Muscle layer of duodenum (tissue), 2 donors: ENCODE measurements at regions not wholly inside any gene's neighbourhood (a gene's known extent, or its start where the extent isn't known, plus 50 kb on each side); places are given as distances from the start of the nearest gene placed in this dataset.
"Not testable (repeated sequence)": the region's sequence is repeated elsewhere in the genome, so short reads cannot be mapped to it uniquely, and the experiment has no call there.

Source experiments
- H3K27ac ChIP-seq: one replicate; pipeline ENCODE4 v1.7.0; 2013; ENCODE audit warnings: mild to moderate bottlenecking, low read length
- H3K27me3 ChIP-seq: one replicate; pipeline ENCODE4 v1.7.0; 2013; ENCODE audit warnings: low read depth, mild to moderate bottlenecking, control low read depth, low read length
- H3K36me3 ChIP-seq, 2 donors: one replicate each; pipeline ENCODE4 v1.7.0; 2013; ENCODE audit warnings: low read length in 2 of 2, control low read depth in 1 of 2, mild to moderate bottlenecking in 1 of 2; ENCODE audit not compliant: insufficient read depth in 2 of 2, control insufficient read depth in 1 of 2
- H3K4me1 ChIP-seq, 2 donors: one replicate each; pipeline ENCODE4 v1.7.0; 2013; ENCODE audit warnings: low read length in 2 of 2, mild to moderate bottlenecking in 2 of 2, control low read depth in 1 of 2, moderate library complexity in 1 of 2; ENCODE audit not compliant: insufficient read depth in 2 of 2, control insufficient read depth in 1 of 2
- H3K4me3 ChIP-seq, 2 donors: one replicate each; pipeline ENCODE4 v1.7.0; 2013; ENCODE audit warnings: low read length in 2 of 2, low read depth in 1 of 2, mild to moderate bottlenecking in 1 of 2
- H3K9me3 ChIP-seq, 2 donors: one replicate each; pipeline ENCODE4 v1.7.0; 2013; ENCODE audit warnings: low read length in 2 of 2, control low read depth in 1 of 2, mild to moderate bottlenecking in 1 of 2; ENCODE audit not compliant: control insufficient read depth in 1 of 2
- donor health status: healthy.

GRCh38 chr12:23221926-23222325, 597.0 kb downstream of the ETNK1 start:
- Histone ChIP-seq H3K4me1 (no peaks in the 10 kb centered on the region), H3K27ac (no peak overlapping the region), H3K9me3 (no peaks in the 10 kb centered on the region), H3K36me3 (no peaks in the 10 kb centered on the region), H3K4me3 (no peak overlapping the region), H3K27me3 (no peaks in the 10 kb centered on the region)

GRCh38 chr12:23222801-23223200, 597.8 kb downstream of the ETNK1 start:
- H3K27ac ChIP-seq = no peak overlapping the region
- no peaks in the 10 kb centered on the region for H3K9me3 ChIP-seq
- H3K27me3 ChIP-seq = no peaks in the 10 kb centered on the region
- no peak overlapping the region for H3K4me3 ChIP-seq
- H3K36me3 ChIP-seq = no peaks in the 10 kb centered on the region
- H3K4me1 ChIP-seq = no peaks in the 10 kb centered on the region

DNA sequence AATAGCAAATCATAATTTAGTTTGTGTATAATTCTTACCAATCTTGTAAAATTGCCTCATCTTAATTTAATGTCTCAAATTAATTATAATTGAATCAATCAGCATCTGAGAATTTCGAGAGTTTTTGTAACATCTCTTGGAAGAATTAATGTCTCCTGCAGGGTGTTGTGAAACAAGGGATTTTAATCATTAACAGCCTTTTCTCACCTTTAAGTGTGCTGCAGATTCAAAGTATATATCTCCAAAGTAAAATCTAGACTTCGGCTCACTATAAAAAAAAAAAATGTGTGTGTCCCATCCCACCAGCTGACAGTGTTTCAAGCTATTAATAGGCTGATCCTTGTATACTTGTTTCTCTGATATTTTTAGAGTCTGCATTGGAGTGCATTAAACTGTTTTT, 603.1 kb downstream of the ETNK1 start:
- Histone ChIP-seq H3K36me3 (no peaks in the 10 kb centered on the region), H3K4me3 (no peak overlapping the region), H3K27me3 (no peaks in the 10 kb centered on the region), H3K27ac (no peak overlapping the region), H3K4me1 (no peaks in the 10 kb centered on the region), H3K9me3 (no peaks in the 10 kb centered on the region)

DNA sequence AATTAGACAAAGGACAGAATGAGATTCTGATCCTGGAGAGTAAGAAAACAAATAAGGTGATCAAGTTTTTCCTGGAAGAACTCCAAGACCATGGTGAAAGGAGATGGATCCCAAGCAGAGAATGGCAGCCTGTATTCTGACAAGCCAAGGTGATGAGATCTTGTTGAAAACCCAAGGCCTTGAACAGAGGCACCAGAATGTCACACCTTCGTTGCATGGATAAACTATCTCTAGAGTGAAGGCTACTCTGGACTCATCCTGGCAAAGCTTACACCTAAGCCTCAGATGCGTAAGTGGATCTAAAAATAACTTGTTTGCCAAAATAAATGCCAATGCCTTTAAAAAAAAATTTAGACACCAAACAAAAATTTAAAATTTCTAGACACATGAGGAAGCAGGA, 605.9 kb downstream of the ETNK1 start:
- Histone ChIP-seq H3K4me3 (no peak overlapping the region), H3K9me3 (no peaks in the 10 kb centered on the region), H3K4me1 (no peaks in the 10 kb centered on the region), H3K27me3 (no peaks in the 10 kb centered on the region), H3K36me3 (no peaks in the 10 kb centered on the region), H3K27ac (no peak overlapping the region)

DNA sequence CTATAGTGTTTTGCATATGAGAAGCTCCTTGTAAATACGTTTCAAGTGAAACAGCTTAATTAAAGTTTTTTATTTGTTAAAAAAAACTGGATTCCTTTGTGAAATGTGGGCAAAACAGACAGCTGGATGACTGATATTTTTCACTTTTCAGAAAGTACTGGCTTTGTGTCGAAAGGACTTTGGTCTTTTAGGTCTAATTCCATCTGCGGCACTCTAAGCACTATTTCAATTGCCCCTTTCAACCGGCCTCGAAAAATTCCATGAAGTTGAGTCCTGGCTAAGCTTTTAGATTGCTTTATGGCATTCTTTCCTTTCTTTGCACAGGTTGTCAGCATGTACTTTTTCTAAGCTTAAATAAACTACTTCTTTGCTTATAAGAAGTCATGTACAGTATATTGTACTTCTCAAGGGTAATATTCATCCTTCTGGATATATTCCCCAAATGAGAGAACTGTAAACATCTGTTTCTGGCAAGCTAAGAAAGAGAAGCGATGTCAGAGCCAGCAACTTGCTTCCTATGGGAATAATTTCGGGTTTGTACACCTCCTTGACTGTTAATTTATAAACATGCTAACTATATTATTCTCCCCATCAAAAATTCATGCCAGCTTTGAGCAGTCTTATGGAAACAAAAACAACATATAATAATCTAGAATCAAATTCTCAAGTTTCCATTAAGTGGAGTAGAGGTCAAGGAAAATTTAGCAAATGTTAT, 611.3 kb downstream of the ETNK1 start:
- Histone ChIP-seq H3K9me3 (no peaks in the 10 kb centered on the region), H3K4me3 (no peak overlapping the region), H3K27ac (no peak overlapping the region), H3K27me3 (no peaks in the 10 kb centered on the region), H3K36me3 (no peaks in the 10 kb centered on the region), H3K4me1 (no peaks in the 10 kb centered on the region)

DNA sequence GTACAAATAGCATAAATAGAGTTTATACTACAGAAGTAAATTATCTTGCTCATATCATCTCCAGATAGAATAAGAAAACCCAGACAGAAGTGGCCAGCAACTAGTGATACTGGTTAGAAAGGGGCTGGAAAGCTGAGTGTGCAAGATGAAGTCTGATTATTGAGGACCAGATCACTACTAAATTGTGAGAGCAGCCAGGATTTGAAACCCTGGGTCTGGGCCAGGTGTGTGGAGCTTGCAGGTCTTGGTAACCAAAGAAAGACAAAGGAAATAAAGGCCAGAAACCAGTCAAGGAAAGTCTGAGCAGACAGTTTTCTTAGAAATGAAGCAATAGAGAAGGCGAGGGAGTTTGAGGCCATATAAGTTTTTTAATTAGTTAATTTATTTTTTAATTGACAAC, 611.8 kb downstream of the ETNK1 start:
- Histone ChIP-seq H3K27ac (no peak overlapping the region), H3K9me3 (no peaks in the 10 kb centered on the region), H3K4me1 (no peaks in the 10 kb centered on the region), H3K4me3 (no peak overlapping the region), H3K27me3 (no peaks in the 10 kb centered on the region), H3K36me3 (no peaks in the 10 kb centered on the region)

DNA sequence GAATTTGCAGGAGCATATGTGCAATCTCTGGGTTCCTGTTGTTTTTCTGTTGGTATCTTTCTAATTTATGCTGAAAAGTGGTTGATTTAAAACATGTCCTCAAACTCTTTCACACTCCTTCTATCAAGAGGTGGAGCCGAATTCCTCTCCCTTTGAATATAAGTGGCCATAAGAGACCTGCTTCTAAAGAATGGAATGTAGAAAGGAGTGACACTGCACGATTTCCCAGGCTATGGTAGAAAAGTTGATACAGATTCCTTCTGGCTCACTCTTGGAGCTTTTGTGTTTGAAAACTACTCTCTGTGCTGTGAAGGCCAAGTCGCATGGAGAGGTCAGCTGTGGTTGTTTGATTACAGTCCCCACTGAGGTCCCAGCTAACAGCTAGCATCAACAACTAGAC, 613.2 kb downstream of the ETNK1 start:
- Histone ChIP-seq H3K36me3 (no peaks in the 10 kb centered on the region), H3K4me1 (no peaks in the 10 kb centered on the region), H3K27ac (no peak overlapping the region), H3K9me3 (no peaks in the 10 kb centered on the region), H3K4me3 (no peak overlapping the region), H3K27me3 (no peaks in the 10 kb centered on the region)

DNA sequence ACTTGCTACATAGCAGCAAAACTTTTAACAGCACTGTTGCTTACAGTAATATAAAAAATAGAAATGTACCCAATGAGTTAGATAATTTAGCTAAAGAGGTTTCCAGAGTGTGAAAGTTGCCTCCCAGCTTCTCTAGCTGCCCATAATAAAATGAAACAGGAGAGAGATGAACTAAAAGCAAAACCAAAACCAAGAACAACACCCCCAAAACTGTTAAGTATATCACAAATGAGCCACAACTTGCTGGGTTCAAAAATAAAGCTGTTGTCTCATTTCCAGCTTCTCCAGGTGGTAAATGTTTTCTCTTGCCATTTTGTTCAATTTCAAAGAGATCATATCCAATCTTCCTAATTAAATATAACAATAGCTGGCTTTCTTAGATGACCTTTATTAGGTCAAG, 614.0 kb downstream of the ETNK1 start:
- H3K27me3 ChIP-seq = no peaks in the 10 kb centered on the region
- no peaks in the 10 kb centered on the region for H3K9me3 ChIP-seq
- no peaks in the 10 kb centered on the region for H3K4me1 ChIP-seq
- no peaks in the 10 kb centered on the region for H3K36me3 ChIP-seq
- no peak overlapping the region for H3K27ac ChIP-seq
- no peak overlapping the region for H3K4me3 ChIP-seq

- no peak overlapping the region for H3K27ac ChIP-seq
Observed at GRCh38 chr12:23245186-23245585, 620.2 kb downstream of the ETNK1 start.

DNA sequence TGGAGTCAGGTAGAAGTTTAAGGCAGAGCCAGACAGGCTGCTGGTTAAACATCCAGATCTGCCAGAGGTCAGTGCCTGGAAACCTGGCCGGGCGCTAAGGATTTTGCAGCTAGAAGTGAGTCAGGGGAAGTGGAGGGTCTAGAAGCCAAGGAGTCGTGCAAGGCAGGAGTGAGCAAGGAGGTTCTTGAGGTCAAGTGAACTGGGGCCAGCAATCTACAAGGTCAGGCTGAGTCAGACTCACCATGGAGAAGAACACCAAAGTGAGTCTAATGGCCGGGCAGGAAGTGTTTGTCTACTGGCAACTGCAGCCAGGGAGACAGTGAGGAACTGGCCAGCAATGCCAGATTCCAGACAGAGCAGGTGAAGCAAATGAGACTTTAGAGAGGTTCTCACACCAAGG, 628.2 kb downstream of the ETNK1 start:
- H3K9me3 ChIP-seq = no peaks in the 10 kb centered on the region
- H3K27me3 ChIP-seq = no peaks in the 10 kb centered on the region
- no peaks in the 10 kb centered on the region for H3K36me3 ChIP-seq
- no peak overlapping the region for H3K4me3 ChIP-seq
- no peaks in the 10 kb centered on the region for H3K4me1 ChIP-seq
- H3K27ac ChIP-seq = no peak overlapping the region

More at GRCh38 chr12:23245186-23245585, 620.2 kb downstream of the ETNK1 start:
- H3K9me3 ChIP-seq = no peaks in the 10 kb centered on the region
- H3K27me3 ChIP-seq = no peaks in the 10 kb centered on the region
- no peaks in the 10 kb centered on the region for H3K36me3 ChIP-seq
- H3K4me3 ChIP-seq = no peak overlapping the region
- H3K4me1 ChIP-seq = no peaks in the 10 kb centered on the region

DNA sequence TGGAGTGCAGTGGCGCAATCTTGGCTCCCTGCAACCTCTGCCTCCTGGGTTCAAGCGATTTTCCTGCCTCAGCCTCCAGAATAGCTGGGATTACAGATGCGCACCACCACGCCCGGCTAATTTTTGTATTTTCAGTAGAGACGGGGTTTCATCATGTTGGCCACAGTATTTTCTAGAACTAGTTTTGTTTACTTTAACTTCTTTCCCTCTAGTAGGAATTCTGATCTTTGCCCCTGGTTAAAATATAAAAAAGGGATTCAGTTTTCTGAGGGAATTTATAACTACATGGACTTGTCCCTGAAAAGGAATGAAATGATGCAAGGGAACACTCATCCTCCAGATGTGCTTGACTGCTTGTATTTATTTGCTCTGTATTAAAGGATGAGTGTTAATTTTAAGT, 628.9 kb downstream of the ETNK1 start:
- H3K27me3 ChIP-seq, H3K36me3 ChIP-seq, H3K4me3 ChIP-seq, H3K9me3 ChIP-seq, H3K27ac ChIP-seq, H3K4me1 ChIP-seq: not testable (repeated sequence)

- H3K9me3 ChIP-seq = no peaks in the 10 kb centered on the region
- no peaks in the 10 kb centered on the region for H3K27me3 ChIP-seq
- H3K4me3 ChIP-seq = no peak overlapping the region
- H3K27ac ChIP-seq = no peak overlapping the region
- H3K36me3 ChIP-seq = no peaks in the 10 kb centered on the region
- H3K4me1 ChIP-seq = no peaks in the 10 kb centered on the region
Observed at GRCh38 chr12:23259558-23259957, 634.6 kb downstream of the ETNK1 start.
